Stimulated activated CD8-positive, alpha-beta memory T cell treated with anti-CD3 and anti-CD28 coated beads, Interleukin-4, amount 100 ng/mL, for 1 hour (primary cell): ENCODE measurements at regions not wholly inside any gene's neighbourhood (a gene's known extent, or its start where the extent isn't known, plus 50 kb on each side); places are given as distances from the start of the nearest gene placed in this dataset.

Experiments
- DNase-seq, 2 donors: peaks; one replicate each; pipeline ENCODE4 v3.0.0-alpha.2; 2020; ENCODE audit warnings: low read depth in 2 of 2, low spot score in 1 of 2

DNA sequence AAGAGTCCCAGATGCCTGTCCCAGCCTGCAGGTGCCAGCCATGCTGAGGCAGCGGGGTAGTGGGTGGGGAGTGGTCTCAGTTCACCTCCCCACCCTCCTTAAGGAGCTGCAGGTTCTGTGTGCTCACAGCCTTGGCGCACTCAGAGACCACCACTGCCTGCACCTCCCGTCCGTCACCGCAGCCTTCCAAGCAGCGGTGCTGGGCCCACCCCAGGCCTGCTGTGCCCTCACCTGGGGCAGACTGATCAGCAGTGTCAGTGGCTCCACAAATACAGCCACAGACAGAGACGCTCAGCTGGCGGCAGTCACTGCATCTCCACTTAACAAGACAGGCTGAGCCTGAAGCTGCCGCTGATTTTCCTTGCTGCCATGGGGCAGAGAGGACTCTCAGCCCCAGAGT, 120.2 kb downstream of the RFLNA start:
- DNase-seq = no peak

DNA sequence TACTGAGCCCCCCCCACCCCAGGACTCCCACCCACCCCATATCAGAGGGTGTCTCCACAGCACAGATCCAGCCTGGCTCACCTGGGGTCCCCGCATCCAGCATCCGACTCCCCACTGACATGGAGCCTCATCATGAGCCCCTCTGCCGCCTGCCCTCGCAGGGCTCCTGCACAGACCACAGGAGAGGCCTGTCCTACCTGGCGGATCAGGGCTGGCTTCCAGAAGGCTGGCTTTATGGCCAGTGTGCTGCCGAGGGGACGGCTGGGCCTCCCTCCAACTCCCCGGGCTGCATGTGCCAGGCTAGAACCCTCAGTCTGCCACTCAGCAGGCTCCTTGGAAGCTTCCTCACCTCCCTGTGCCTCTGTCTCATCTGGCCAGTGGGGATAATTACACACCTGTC, 119.0 kb downstream of the RFLNA start:
- DNase-seq = no peak

DNA sequence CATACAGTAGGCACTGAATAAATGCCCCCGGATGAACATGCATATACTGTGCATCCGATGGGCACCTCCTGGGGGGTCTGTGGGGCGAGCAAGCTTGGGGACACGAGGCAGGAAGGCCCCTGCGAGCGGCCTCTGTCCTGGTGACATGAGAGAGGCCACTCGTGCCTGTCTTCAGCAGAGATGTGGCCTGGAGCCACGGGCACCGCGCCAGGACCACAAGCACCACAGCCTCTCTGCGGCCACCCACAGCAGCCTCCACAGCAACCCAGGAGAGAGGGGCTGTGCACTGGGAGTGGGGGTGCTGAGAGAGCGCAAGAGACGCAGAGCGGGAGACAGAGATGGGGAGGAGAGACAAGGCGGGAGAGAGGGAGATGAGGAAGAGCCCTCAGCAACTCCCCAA, 118.5 kb downstream of the RFLNA start:
- DNase-seq = no peak

DNA sequence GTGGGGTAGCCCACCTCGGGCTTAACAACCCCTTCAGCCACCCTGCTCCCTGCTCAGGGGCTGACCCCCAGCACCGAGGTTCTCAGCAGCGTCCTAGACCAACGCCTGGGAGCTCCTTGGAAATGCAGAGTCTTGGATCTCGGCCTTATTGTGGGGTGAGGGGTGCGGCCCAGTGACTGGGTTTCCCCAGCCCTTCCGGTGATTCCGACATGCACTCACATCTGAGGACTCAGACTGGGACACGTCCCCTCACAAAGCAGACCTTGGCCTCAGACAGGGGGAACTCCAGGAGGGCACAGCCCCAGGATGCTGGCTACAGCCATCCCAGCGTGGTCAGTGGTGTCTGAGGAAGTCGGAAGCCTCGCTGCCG, 117.7 kb downstream of the RFLNA start:
- DNase-seq = no peak

DNA sequence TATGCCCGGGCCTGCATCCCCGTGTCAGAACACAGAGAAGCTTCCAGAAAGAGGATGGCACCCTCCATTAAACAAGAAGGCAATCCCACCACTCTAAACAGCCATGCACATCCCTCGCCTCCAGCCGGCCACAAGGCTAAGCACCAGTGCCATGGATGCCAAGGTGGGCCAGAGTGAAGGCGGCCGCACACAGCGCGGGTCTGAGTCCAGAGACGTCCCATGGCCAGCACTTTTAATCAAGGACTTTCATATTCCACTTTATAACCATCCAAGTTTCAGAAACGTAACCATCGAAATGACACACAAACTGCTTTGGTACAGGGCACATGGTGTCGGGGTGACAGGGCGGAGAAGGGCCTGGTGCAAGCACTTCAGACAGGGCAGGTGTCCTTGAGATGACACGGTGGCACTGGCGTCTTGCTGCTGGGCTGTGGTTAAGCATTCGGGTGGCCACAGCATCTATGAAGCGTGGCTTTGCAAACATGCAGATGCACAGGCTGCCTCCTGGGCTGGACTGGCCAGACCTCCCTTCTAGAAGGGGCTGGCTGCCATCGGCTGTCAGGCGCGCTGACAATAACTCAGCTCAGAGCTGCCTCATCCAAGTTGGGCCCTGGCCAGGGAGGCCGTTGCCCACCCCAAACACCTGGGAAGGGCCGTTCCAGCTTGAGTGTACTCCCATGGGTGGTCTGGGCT, 117.2 kb downstream of the RFLNA start:
- no peak for DNase-seq

DNA sequence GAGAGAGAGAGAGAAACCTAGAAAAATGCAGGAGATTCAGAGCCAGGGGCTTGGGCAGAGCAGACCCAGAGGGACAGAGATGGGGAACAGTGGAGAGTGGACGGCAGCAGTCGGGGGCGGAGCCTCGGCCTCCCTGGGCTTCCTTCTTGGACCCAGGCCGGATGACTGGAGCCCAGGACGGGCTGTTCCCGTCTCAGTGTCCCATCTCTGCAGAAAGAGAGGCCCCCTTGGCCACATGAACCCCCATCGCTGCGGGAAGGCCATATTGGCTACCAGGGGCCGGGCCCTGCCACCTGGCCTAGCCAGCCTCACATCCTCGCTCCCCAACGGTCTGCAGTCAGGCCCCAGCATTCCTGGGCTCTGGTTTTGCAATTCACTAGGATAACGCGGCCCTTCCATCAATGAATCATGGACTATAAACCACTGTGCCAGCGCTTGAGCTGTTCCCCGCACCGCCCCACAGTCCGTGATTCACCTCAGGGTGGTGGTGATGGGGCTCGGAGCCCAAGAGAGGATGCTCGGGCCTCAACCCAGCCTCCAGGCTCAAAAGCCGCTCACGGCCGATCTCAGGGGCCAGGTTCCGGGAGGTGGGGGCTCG, 116.5 kb downstream of the RFLNA start:
- no peak for DNase-seq

DNA sequence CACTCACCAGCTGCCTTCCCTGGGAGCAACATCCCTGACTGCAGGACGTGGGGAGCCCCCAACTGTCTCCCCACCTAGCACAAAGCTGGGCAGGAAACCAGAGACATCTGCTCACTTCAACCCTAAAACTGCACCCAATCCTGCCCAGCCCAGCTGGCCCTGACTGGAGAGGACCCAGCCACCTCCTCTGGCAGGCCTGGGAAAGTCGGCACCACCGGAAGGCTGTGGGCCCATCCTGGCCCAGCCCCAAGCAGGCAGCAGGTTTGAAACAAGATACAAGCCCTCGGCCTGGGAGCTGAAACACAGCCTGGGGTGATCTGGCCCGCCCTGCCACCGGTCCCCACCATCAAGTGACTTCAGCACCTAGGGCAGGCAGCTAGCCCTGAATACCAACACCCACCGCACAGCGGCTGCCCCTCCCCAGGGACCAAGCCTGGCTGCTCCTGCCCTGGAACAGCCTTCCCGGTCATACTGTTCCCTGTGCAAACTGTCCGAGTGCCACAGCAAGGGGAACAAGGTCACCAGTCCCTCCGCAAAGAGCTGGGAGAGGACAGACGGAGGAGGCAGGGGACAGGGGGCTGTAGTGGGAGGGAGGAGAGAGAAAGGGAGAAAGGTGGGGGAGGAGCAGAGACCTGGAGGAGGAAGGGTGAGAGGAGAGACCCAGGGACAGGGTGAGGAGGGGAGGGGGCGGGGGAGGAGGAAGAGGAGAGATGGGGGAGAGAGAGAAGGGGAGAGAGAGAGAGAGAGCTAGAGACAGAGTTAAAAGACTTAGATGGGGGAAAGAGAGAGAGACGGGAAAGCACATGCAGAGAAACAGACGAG, 115.7 kb downstream of the RFLNA start:
- DNase-seq = no peak

DNA sequence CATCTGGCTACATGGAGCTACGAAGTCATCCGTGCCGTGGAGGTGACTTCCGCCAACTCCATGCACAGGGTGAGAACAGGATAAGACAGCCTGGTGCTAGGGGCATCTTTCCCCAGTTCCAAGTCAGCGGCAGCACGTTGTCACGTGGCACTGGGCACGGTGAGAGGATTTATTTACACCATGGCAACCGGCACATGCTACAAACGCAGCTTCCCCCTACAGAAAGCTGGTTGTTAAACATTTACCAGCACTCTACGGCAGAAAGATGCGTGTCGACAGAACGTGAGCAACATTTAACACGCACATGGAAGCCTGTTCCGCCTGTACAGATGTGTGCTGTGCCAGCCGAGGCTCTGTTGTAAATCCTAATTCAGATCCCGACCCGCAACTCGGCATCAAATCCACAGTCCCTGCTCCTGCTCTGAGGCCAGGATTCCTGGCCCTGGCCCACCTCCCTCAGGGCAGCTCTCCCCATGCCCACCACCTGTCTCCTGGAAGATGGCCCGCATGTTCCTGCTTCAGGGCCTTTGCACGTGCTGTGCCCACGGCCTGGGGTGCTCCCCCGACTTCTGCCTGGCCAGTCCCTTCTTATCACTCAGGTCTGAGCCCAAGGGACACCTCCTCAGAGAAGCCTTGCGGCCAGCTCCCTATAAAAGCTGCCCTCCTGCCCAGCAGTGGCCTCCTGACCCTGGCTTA, 114.1 kb downstream of the RFLNA start:
- no peak for DNase-seq

DNA sequence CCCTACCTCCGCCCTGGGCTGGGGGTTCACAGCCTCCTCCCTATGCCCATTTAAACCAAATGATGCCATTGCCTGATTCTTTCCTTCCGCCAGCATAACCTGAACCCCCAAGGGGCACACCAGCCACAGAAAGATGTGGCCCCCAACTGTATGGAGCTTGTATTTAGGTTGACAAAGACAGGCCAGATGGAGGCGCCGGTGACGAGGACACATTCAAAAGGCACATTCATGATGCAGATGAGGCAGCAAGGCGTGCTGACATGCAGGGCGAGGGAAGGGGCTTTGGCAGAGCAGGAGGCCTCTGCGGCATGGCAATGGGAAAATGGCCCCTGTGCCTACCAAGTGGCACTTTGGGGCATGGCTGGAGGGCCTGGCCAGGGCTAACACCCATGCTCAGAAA, 112.2 kb downstream of the RFLNA start:
- no peak for DNase-seq

DNA sequence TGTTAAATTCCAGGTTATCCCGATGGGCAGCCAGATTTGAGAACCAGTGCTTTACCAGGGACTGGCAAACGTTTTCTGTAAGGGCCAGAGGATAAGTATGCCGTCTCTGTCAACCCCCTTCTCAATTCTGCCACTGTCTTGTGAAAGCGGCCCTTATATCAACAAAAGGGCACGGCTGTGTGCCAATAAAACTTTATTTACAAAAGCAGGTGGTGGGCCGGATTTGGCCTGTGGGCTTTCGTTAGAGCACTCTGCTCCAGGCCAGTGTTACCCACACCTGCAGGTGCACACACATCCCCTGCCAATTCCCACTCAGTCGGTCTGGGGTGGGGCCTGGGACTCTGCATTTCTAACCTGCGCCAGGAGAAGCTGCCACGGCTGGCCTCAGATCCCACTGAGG, 111.2 kb downstream of the RFLNA start:
- no peak for DNase-seq

DNA sequence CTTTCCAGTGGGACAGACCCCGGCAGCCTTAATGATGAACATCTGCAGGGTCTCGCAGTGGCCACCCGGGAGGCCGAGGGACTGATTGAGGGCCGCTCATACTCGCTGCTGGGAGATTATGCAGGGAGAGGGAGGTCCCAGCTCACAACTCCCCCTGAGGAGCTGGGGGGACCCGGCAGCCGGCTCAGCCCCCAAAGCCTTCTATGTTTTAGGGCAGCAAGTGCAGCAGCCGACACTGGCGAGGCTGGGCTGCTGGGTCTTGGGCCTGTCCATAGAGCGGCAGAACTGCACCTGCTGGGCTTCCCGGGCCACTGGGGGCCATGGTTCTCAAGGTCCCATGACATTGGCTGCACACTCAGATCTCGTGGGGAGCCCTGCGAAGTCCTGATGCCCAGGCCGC, 110.7 kb downstream of the RFLNA start:
- no peak for DNase-seq

DNA sequence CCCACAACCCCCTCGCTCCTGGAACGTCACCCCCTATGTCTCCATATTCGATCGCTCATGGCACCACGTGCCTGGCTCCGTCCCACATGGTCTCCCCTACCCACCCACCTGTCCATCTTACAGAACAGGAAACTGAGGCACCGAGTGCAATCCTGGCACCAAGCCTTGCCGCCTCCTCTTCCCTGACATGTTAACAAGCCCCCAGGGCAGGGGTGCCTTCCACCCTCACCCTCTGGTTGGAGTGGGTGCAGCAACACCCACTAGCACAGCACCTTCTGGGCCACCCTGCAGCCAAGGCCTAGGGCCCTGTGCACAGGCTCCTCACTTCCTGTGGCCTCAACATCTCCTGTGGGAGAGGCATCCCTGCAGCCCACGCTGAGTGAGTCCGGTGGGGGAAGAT, 110.3 kb downstream of the RFLNA start:
- DNase-seq = no peak

DNA sequence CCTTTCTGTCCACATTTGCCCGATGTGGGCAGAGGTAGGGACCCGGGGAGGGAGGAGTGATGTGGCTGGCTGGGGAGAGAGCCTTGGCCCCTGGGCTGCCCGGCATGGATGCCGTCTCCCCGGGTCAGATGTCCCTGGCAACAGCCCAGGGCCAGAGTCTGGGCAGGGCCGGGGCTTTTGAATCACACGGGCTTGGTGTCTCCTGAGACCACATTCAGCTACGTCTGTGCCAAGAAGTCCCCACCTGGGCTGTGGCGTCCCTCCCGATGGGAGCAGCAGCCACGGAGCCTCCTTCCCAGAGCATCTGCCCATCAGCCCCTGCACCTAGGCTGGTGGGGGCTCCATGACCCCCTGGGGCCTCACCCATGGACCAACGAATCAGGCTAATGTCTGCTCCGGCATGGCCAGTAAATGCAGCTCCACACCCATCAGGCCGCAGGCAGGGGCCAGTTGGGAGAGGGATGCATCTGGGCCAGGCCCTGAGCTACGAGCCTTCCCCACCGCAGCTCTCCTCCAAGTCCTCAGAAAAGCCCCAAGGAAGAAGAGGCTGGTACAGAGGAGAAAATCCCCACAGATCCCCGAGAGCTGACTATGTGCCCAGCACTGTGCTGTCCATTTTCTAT, 109.4 kb downstream of the RFLNA start:
- DNase-seq = no peak

DNA sequence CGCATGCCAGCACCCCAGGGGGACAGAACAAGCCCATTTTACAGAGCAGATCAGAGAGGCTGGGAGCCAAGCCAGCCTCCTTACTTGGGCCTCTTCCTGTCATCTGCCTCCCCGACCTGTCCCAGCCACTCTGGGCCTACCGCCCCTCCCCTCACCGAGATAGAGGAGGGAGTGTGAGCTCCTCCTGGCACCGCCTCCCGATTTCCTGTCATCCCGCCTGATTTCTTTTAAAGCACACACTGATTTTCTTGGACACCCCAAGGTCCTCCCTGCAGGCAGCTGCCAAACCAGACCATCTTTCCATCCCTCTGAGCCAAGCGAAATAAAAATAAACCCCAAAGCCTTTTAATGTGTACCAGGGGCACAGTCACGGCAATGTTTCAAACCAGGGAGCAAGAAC, 108.4 kb downstream of the RFLNA start:
- DNase-seq = no peak

DNA sequence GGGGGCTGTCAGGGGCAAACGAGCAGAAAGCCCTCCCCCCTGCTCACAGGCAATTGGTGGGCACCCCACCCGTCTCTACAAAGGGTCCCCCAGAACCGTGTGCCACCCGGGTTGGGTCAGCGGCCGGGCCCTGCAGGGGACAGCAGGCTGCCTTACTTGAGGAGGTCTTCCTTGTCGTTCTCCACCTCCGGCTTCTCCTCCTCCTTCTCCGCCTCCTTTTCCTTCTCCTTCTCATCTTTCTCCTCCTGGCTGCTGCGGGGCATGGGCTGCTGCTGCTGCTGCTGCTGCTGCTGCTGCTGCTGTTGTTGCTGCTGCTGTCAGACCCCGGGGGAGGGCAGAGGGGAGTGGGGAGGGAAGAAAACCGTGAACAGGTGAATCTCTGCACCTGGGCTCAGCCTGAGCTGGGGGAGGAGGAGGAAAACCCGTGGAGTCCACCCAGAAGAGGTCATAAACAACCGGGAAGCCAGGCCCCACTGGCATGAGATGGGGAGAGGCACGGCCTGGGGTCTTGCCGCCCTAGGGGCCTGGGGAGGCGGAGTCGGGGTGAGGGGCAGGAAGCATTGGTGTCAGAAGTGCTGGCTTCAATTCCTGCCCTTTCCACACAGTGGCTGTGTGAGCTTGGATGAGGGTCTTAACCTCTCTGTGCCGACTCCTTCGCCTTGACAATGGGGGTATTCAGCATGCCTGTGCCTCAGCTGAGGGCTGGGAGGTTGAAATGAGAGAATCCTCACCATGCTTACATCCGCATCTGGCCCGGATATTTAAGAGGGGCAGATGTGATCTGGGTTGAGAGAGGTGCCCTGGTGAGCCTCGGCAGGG, 107.6 kb downstream of the RFLNA start:
- DNase-seq = no peak

DNA sequence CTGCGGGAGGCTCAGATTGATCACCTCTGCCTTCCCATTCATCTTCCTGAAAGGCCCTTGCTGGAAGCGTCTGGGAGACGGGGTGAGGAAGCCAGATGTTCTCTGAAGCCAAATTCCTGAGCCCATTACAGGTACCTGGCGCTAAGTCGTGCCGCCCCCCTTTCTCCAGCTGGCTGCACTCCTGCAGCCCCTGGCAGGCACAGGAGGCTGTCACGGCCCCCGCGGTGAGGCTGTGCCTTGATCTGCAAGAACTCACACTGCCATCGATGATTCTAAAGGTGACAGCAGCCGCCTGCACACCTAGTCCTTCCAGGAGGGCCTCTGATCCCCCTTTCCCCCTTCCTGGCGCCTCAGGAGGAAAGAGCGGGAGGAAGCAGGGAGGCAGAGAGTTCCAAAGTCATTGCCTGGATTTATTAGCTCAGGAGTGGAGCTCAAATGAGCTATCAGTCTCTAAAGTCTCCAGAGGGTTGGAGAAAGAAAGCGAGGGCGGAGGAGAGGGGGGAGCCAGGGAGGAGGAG, 106.9 kb downstream of the RFLNA start:
- no peak for DNase-seq

DNA sequence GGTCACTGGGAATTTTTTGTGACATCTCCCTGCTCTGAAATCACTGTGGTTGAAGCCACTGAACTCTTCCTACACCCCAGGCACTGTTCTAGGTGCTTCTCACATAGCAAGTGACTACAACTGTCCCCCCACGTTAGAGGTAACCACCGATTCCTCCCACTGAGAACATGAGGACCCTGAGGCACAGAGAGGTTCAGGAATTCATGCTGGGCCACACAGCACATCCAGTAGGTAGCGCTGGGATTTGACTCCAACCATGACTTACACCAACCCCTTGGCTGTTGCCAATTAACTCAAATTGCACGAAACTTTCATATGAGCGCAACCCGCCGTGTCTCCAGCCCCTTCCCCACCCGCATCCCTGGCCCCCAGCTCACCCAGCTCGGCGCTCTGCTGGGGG, 105.2 kb downstream of the RFLNA start:
- DNase-seq = no peak

DNA sequence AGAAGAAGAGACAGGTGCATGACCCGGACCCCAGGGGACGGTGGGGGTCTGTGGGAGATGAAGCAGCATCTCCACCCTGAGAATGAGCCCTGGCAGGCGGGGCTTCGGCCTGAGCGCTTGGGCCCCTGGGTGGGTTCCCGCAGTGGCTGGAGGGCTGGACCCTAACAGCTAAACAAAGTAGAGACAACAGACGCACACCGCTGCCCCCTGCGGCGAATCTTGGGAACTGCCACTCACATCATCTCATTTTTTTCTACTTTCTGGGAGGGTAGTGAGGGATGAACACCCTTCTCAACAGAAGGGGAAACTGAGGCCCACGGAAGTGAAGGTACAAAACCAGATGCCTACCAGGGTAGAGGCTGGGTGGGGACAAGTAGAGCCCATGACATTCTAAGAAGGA, 104.7 kb downstream of the RFLNA start:
- DNase-seq = no peak

DNA sequence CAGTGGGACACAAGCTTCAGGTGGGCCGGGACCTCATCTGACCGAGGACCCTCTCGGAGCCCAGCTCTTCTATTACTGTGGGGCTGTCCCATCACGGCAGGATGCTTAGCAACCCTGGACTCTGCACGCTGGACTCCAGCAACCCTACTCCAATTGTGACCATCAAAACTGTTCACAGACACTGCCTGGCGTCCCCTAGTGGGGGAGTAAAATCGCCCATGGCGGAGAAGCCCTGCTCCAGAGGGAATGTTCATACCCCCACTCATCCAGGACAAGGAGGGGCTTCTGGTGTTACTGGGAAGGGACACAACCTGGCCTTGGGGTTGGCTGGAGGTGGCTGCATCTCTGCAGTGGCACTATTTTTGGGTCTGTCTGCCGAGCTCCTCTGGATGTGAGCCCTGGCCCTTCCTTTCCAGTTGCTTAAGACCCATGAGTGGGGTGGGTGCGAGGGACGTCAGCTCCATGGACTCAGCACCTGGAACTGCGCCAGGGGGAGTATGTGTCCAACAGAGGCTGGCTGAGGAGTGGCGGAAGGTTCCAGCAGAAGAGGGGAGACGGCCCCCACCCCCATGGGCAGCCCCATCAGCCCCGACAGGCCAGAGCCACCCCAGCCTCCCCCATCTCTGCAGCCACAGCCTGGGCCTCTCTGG, 103.8 kb downstream of the RFLNA start:
- no peak for DNase-seq
